ENCODE measurements at regions not wholly inside any gene's neighbourhood (a gene's known extent, or its start where the extent isn't known, plus 50 kb on each side); places are given as distances from the start of the nearest gene placed in this dataset.

DNA sequence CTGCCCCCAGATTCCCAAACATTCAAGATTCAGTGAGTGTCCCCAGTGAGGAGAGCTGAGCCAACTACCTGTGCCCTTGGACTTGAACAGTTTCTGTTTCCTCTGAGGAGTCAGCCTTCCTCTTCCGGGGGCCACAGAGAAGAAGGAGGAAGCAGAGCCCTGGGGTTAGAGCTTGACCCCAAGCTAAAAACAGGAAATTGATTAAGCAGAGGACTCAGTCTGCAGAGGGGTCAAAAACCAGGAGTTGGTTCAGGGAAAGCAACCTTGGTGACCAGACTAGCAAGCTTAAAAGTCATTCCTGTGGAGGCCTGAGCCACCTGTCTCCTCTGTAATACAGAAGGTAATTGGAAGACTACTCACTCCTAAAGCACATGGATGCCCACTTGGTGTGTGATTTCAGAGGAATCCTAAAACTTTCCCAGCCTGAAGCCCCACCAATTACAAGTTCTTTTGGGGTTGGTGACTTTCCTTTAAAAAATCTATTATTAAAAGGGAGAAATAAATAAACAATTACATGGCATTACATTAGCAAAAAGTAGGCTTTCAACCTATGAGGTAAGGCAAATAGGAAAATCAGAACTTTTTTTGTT, 64.2 kb upstream of the SELENOP start:
- TF ChIP-seq, protein P1, sequence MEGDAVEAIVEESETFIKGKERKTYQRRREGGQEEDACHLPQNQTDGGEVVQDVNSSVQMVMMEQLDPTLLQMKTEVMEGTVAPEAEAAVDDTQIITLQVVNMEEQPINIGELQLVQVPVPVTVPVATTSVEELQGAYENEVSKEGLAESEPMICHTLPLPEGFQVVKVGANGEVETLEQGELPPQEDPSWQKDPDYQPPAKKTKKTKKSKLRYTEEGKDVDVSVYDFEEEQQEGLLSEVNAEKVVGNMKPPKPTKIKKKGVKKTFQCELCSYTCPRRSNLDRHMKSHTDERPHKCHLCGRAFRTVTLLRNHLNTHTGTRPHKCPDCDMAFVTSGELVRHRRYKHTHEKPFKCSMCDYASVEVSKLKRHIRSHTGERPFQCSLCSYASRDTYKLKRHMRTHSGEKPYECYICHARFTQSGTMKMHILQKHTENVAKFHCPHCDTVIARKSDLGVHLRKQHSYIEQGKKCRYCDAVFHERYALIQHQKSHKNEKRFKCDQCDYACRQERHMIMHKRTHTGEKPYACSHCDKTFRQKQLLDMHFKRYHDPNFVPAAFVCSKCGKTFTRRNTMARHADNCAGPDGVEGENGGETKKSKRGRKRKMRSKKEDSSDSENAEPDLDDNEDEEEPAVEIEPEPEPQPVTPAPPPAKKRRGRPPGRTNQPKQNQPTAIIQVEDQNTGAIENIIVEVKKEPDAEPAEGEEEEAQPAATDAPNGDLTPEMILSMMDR (IDR thresholded peaks at IDR 0.05): no peak
- TF ChIP-seq POLR2A (IDR thresholded peaks at IDR 0.05): no peak
